ENCODE measurements at regions not wholly inside any gene's neighbourhood (a gene's known extent, or its start where the extent isn't known, plus 50 kb on each side); places are given as distances from the start of the nearest gene placed in this dataset.

GRCh38 chr19:30154410-30154809, 212.4 kb downstream of the URI1 start:
- no peak for DNase-seq

DNA sequence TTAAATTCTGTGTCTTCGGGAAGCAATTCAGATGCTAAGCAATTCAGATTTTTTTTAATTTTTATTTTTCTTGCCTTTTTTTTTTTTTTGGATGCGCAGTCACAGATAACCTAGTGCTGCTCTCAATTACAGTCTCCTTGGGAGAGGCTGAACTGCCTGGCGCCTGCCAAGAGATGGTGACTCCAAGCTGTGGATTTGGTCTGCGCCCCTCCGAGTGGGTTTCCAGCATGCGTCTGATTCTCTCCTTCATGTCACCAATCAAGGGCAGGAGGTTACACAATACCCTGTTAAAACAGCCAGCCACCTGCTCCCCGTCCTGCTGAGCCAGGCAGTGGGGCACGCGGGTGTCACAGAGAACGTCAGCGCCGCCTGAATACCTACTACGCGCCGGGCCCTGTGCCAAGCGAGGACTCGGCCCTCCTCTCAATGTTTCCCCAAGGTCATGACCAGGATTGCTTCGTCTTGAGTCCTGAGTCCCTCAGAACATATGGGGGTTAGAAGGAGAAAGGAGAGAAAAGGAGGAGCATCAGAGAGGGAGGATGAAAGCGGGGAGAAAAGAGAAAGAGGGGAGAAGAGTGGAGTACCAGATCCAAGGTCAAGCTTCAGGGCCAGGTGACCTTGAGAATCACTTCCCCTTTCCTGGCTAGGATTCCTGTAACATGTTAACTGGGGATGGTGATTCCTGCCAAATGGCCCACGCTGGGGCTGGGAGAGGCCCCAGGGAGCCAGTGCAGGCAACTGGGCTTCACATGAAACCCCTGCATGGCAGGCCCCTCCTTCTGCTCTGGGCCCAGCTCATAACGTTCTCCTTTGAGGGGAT, 213.6 kb downstream of the URI1 start:
- no peak for DNase-seq

GRCh38 chr19:30156646-30157045, 214.6 kb downstream of the URI1 start:
- DNase-seq: no peak

- no peak for DNase-seq
Observed at GRCh38 chr19:30158067-30158892, 213.9 kb upstream of the ZNF536 start.

GRCh38 chr19:30158893-30159245, 213.3 kb upstream of the ZNF536 start:
- DNase-seq: no peak

GRCh38 chr19:30159636-30160035, 212.5 kb upstream of the ZNF536 start:
- no peak for DNase-seq

GRCh38 chr19:30160426-30160825, 211.8 kb upstream of the ZNF536 start:
- DNase-seq: no peak

DNA sequence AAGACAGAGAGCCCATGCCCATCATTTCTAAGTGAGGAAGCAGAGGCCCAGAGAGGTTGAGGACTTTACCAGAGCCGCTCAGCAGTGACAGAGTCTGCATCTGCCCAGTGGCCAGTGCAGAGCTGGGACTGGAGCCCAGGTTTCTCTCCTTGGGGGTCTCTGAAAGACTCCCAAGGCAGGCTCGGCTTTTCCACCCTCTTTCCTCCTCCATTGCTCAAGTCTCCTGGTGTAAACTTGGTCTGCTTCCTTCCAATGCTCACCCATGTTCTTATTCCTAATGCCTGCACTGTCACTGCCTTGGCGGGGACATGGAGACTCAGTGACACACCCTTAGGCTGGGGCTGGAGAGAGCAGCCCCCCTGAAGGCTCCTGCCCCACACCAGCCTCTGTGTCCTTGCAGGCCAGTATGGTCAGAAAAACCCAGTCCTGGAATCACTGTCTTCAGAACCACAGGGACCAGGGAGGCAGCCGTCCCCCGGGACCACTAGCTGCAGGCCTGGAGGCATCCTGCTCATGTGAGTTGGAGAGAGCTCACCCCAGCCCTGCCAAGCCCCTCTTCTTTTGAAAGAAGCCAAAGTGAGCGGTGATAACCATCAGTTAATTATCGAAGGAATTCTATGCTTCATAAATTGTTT, 211.0 kb upstream of the ZNF536 start:
- no peak for DNase-seq

- DNase-seq: no peak
Observed at GRCh38 chr19:30161770-30162169, 210.4 kb upstream of the ZNF536 start.

- no peak for DNase-seq
Observed at GRCh38 chr19:30162718-30163117, 209.5 kb upstream of the ZNF536 start.

- DNase-seq: no peak
Observed at GRCh38 chr19:30163663-30164062, 208.5 kb upstream of the ZNF536 start.

DNA sequence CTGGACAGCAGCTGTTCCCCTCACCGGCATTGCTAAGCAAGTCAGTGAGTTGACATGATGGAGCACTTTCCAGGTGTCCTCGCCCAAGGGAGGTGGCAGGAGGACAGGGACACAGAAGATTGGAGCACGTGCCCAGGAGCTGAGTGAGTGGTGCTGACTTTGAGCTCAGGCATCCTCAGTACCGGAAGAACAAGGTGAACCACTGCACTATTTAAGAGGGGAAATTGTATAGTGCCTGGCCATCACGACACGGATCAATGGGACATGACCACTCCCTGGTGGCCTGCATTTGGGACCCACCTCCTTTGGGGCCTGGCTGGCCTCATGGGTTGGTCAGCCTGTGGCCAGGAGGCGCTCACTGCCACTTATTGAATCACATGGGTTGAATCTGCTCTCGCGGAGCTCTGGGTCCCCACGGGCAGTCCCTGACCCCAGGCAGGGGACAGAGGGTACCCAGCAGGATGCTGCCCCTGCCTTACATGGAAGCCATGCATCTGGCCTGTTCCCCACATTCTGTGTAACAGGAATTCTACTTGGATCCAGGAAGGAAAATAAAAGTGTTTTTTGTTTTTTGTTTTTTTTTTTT, 206.9 kb upstream of the ZNF536 start:
- no peak for DNase-seq

DNA sequence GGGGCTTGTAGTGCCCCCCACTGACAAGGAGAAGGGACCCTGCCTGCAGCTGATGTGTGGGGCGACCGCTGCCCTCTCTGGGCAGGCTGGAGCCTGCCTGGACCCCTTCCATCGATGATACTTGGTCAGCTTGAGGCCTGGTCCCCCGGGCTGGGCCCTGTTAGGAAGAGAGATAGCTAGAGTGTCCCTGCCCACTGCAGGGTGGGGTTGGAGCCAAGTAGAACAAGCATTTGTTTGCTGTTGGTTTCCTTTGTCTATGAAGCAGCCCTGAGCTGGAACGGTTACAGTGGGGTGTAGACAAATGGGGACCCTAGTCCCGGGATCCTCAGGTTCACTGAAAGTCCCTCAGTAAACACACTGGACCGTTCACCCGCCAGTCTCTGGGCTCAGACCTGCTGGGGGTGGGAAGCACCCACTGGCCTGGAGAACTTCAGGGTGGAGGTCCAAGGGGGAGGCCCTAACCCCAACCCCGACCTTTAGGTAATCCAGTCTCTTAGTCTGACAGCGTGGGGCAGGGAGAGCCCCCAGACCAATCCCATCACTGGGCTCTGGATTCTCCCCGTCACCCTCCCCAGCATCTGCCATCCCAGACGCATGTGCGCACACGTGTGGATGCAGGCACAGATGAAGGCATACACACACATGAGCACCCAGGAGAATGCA, 204.8 kb upstream of the ZNF536 start:
- no peak for DNase-seq

DNA sequence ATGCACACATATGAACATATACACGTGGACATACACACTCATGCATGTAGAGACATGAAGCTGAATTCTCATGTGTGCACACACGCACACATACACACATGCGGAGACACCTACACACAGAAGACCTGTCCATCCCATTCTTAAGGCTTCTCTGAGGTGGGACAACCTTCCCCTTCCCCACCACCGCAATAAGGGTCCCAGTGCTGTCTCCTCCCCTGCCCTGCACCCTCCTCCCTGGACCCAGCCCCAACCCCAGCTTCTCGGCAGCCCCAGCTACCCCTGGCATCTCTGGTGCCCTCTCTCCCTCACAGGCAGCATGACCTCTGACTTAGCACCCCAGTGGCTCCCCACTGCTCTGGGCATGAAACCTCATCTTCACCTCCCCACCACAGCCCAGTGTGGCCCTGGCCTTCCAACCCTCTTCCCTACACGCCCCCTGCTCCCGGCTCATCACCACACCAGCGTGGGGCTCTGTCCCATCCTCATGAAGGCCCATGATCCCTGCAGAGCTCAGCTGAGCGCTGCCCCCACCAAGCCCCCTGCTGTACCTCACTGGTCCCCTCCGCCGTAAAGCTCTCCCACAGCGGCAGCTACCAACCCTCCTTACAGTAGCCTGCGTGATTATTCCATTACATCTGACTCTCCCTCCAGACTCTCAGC, 204.1 kb upstream of the ZNF536 start:
- no peak for DNase-seq

GRCh38 chr19:30168760-30169159, 203.4 kb upstream of the ZNF536 start:
- DNase-seq: no peak

GRCh38 chr19:30169196-30169900, 202.8 kb upstream of the ZNF536 start:
- DNase-seq: no peak

DNA sequence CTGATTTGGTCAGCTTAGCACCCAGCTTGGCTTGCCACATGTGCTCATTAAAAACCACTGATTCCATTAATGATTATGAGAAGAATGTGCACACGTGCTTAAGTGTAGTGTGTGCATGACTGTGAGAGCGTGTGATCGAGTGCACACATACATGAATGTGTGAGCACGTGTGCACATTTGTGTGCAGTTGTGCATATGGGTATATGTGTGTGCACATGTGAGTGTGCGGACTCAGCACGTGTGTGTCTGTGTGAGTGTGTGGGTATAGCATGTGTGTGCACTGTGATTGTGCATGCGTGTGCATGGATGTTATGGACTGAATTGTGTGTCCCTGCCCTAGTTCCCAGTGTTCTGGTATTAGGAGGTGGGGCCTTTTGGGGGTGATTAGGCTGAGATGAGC, 202.1 kb upstream of the ZNF536 start:
- no peak for DNase-seq

DNA sequence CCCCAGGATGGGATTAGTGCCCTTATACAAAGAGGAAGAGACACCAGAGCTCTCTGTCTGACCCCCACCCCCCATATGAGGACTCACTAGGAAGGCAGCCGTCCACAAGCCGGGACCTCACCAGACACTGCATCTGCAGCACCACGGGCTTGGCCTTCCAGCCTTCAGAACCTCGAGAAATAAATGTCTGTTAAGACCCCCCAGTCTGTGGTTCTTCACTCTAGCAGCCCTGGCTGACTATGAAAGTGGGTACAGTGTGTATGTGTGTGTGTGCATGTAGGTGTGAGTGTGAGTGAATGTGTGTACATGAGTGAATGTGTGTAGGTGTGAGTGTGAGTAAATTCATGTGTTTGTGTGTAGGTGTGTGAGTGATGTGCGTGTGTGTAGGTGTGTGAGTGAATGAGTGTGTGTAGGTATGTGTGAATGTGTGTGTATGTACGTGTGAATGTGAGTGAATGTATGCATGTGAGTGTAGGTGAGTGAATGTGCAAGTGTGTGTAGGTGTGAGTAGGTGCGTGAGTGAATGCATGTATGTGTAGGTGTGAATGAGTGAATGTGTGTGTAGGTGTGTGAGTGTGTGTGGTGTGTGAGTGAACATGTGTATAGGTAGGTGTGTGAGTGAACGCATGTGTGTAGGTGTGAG, 201.6 kb upstream of the ZNF536 start:
- DNase-seq: no peak

DNA sequence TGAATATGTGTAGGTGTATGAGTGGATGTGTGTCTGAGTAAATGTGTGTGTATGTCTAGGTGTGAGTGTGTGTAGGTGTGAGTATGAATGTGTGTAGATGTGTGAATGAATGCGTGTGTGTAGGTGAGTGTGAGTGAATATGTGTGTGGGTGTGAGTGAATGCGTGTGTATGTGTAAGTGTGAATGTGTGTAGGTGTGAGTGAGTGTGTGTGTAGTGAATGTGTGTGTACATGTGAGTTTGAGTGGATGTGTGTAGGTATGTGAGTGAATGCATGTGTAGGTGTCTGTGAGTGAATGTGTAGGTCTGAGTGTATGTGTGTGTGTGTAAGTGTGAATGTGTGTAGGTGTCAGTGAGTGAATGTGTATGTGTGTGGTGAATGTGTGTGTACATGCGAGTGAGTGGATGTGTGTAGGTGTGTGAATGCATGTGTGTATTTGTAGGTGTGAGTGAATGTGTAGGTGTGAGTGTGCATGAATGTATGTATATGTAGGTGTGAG, 201.0 kb upstream of the ZNF536 start:
- DNase-seq: no peak

- DNase-seq: no peak
Observed at GRCh38 chr19:30171795-30172612, 200.2 kb upstream of the ZNF536 start.
